GM23338 (cell line): ENCODE measurements at regions not wholly inside any gene's neighbourhood (a gene's known extent, or its start where the extent isn't known, plus 50 kb on each side); places are given as distances from the start of the nearest gene placed in this dataset.

Experiments used
- CREB1 ChIP-seq: fragments of 250-450 bp; sonication (Bioruptor Pico); IDR thresholded peaks from 2 replicates; pipeline ENCODE4 v1.5.0; 2020; ENCODE audit warnings: low read depth, mild to moderate bottlenecking, moderate library complexity
- EZH2 ChIP-seq: fragments of 200-600 bp; sonication (generic); IDR thresholded peaks from one replicate; pipeline ENCODE4 v1.8.0; 2017; ENCODE audit warnings: antibody characterized with exemption, mild to moderate bottlenecking, low read depth; ENCODE audit not compliant: unreplicated experiment
- EZH2phosphoT487 ChIP-seq: fragments of 200-600 bp; sonication (generic); IDR thresholded peaks from one replicate; pipeline ENCODE4 v1.8.1; 2018; ENCODE audit warnings: antibody characterized with exemption; ENCODE audit not compliant: unreplicated experiment
- JUNB ChIP-seq: IDR thresholded peaks from one replicate; pipeline ENCODE4 v1.6.1; 2016; ENCODE audit warnings: antibody characterized with exemption; ENCODE audit not compliant: unreplicated experiment
- POLR2AphosphoS5 ChIP-seq: IDR thresholded peaks from 2 replicates; pipeline ENCODE4 v1.6.1; 2016; ENCODE audit warnings: antibody characterized with exemption, low read depth
- STAT1 ChIP-seq: IDR thresholded peaks from one replicate; pipeline ENCODE4 v1.6.1; 2016; ENCODE audit warnings: antibody characterized with exemption; ENCODE audit not compliant: unreplicated experiment
- ZNF114 ChIP-seq: fragments of 250-450 bp; sonication (Bioruptor Pico); IDR thresholded peaks from 2 replicates; pipeline ENCODE4 v1.5.0; 2020; ENCODE audit warnings: mild to moderate bottlenecking, moderate library complexity
- ZNF331 ChIP-seq: fragments of 250-450 bp; sonication (Bioruptor Pico); IDR thresholded peaks from 2 replicates; pipeline ENCODE4 v1.5.0; 2020; ENCODE audit warnings: low read depth, mild to moderate bottlenecking, moderate library complexity
- TF ChIP-seq, protein P1 (sequence below), 2 experiments: fragments of 200-600 bp in 1 of 2; sonication (generic) in 1 of 2; conservative IDR thresholded peaks; 2 replicates each; pipeline versions ENCODE4 v1.5.1 to v1.6.1; 2016 to 2017; ENCODE audit warnings: antibody characterized with exemption in 2 of 2, low read depth in 2 of 2, mild to moderate bottlenecking in 2 of 2, moderate library complexity in 1 of 2
- TF ChIP-seq, protein P2 (sequence below): IDR thresholded peaks from one replicate; pipeline ENCODE4 v1.6.1; 2018; ENCODE audit warnings: antibody characterized with exemption; ENCODE audit not compliant: unreplicated experiment
- TF ChIP-seq, protein P3 (sequence below): IDR thresholded peaks from 2 replicates; pipeline ENCODE4 v1.6.1; 2016; ENCODE audit warnings: antibody characterized with exemption
- TF ChIP-seq, protein P4 (sequence below): fragments of 250-450 bp; sonication (Bioruptor Pico); IDR thresholded peaks from 2 replicates; pipeline ENCODE4 v1.5.0; 2020; ENCODE audit warnings: mild to moderate bottlenecking, moderate library complexity

DNA sequence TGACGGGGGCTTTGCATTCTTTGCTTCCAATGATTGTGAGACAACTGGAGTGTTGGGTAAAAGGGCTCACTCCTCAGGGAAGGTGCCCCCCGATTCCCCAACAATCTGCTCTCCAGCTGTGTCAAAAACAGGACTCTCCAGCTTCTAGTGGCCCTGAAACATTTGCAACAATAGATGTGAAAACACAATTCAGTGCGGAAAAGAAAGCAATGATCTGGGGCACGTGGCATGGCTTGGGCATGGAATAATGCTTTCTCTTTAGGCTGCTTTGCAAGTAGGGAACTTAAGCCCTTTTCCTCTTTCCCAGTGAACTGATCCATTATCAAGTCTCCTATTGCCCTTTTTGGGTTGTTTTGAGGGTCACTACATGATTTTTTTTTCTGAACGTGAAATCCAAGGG is 239.9 kb downstream of the C4orf33 start:
- TF ChIP-seq, protein P1, sequence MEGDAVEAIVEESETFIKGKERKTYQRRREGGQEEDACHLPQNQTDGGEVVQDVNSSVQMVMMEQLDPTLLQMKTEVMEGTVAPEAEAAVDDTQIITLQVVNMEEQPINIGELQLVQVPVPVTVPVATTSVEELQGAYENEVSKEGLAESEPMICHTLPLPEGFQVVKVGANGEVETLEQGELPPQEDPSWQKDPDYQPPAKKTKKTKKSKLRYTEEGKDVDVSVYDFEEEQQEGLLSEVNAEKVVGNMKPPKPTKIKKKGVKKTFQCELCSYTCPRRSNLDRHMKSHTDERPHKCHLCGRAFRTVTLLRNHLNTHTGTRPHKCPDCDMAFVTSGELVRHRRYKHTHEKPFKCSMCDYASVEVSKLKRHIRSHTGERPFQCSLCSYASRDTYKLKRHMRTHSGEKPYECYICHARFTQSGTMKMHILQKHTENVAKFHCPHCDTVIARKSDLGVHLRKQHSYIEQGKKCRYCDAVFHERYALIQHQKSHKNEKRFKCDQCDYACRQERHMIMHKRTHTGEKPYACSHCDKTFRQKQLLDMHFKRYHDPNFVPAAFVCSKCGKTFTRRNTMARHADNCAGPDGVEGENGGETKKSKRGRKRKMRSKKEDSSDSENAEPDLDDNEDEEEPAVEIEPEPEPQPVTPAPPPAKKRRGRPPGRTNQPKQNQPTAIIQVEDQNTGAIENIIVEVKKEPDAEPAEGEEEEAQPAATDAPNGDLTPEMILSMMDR (conservative IDR thresholded peaks at IDR 0.05; ENCODE audit: low read depth in 2 of 2), result no peak
- no peak for TF ChIP-seq EZH2phosphoT487
- no peak for TF ChIP-seq STAT1
- TF ChIP-seq EZH2, result no peak
- TF ChIP-seq POLR2AphosphoS5, result no peak
- no peak for TF ChIP-seq ZNF114
- no peak for TF ChIP-seq CREB1 (CRISPR knock-in tag)
- TF ChIP-seq, protein P2, sequence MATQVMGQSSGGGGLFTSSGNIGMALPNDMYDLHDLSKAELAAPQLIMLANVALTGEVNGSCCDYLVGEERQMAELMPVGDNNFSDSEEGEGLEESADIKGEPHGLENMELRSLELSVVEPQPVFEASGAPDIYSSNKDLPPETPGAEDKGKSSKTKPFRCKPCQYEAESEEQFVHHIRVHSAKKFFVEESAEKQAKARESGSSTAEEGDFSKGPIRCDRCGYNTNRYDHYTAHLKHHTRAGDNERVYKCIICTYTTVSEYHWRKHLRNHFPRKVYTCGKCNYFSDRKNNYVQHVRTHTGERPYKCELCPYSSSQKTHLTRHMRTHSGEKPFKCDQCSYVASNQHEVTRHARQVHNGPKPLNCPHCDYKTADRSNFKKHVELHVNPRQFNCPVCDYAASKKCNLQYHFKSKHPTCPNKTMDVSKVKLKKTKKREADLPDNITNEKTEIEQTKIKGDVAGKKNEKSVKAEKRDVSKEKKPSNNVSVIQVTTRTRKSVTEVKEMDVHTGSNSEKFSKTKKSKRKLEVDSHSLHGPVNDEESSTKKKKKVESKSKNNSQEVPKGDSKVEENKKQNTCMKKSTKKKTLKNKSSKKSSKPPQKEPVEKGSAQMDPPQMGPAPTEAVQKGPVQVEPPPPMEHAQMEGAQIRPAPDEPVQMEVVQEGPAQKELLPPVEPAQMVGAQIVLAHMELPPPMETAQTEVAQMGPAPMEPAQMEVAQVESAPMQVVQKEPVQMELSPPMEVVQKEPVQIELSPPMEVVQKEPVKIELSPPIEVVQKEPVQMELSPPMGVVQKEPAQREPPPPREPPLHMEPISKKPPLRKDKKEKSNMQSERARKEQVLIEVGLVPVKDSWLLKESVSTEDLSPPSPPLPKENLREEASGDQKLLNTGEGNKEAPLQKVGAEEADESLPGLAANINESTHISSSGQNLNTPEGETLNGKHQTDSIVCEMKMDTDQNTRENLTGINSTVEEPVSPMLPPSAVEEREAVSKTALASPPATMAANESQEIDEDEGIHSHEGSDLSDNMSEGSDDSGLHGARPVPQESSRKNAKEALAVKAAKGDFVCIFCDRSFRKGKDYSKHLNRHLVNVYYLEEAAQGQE, result no peak
- TF ChIP-seq ZNF331 (CRISPR knock-in tag), result no peak
- TF ChIP-seq JUNB, result no peak
- TF ChIP-seq, protein P3, sequence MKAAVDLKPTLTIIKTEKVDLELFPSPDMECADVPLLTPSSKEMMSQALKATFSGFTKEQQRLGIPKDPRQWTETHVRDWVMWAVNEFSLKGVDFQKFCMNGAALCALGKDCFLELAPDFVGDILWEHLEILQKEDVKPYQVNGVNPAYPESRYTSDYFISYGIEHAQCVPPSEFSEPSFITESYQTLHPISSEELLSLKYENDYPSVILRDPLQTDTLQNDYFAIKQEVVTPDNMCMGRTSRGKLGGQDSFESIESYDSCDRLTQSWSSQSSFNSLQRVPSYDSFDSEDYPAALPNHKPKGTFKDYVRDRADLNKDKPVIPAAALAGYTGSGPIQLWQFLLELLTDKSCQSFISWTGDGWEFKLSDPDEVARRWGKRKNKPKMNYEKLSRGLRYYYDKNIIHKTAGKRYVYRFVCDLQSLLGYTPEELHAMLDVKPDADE, result no peak
- TF ChIP-seq, protein P4, sequence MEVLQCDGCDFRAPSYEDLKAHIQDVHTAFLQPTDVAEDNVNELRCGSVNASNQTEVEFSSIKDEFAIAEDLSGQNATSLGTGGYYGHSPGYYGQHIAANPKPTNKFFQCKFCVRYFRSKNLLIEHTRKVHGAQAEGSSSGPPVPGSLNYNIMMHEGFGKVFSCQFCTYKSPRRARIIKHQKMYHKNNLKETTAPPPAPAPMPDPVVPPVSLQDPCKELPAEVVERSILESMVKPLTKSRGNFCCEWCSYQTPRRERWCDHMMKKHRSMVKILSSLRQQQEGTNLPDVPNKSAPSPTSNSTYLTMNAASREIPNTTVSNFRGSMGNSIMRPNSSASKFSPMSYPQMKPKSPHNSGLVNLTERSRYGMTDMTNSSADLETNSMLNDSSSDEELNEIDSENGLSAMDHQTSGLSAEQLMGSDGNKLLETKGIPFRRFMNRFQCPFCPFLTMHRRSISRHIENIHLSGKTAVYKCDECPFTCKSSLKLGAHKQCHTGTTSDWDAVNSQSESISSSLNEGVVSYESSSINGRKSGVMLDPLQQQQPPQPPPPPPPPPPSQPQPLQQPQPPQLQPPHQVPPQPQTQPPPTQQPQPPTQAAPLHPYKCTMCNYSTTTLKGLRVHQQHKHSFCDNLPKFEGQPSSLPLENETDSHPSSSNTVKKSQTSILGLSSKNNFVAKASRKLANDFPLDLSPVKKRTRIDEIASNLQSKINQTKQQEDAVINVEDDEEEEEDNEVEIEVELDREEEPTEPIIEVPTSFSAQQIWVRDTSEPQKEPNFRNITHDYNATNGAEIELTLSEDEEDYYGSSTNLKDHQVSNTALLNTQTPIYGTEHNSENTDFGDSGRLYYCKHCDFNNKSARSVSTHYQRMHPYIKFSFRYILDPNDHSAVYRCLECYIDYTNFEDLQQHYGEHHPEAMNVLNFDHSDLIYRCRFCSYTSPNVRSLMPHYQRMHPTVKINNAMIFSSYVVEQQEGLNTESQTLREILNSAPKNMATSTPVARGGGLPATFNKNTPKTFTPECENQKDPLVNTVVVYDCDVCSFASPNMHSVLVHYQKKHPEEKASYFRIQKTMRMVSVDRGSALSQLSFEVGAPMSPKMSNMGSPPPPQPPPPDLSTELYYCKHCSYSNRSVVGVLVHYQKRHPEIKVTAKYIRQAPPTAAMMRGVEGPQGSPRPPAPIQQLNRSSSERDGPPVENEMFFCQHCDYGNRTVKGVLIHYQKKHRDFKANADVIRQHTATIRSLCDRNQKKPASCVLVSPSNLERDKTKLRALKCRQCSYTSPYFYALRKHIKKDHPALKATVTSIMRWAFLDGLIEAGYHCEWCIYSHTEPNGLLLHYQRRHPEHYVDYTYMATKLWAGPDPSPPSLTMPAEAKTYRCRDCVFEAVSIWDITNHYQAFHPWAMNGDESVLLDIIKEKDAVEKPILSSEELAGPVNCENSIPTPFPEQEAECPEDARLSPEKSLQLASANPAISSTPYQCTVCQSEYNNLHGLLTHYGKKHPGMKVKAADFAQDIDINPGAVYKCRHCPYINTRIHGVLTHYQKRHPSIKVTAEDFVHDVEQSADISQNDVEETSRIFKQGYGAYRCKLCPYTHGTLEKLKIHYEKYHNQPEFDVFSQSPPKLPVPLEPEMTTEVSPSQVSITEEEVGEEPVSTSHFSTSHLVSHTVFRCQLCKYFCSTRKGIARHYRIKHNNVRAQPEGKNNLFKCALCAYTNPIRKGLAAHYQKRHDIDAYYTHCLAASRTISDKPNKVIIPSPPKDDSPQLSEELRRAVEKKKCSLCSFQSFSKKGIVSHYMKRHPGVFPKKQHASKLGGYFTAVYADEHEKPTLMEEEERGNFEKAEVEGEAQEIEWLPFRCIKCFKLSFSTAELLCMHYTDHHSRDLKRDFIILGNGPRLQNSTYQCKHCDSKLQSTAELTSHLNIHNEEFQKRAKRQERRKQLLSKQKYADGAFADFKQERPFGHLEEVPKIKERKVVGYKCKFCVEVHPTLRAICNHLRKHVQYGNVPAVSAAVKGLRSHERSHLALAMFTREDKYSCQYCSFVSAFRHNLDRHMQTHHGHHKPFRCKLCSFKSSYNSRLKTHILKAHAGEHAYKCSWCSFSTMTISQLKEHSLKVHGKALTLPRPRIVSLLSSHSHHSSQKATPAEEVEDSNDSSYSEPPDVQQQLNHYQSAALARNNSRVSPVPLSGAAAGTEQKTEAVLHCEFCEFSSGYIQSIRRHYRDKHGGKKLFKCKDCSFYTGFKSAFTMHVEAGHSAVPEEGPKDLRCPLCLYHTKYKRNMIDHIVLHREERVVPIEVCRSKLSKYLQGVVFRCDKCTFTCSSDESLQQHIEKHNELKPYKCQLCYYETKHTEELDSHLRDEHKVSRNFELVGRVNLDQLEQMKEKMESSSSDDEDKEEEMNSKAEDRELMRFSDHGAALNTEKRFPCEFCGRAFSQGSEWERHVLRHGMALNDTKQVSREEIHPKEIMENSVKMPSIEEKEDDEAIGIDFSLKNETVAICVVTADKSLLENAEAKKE (CRISPR knock-in tag), result no peak
